GM11168 (cell line): ENCODE measurements at regions not wholly inside any gene's neighbourhood (a gene's known extent, or its start where the extent isn't known, plus 50 kb on each side); places are given as distances from the start of the nearest gene placed in this dataset.
"Not testable (repeated sequence)": the region's sequence is repeated elsewhere in the genome, so short reads cannot be mapped to it uniquely, and the experiment has no call there.

Source experiments
- in situ Hi-C: fragments of 300-500 bp; cut with MboI; formaldehyde crosslinking; loops from one replicate; pipeline ENCODE4 v1.12.0; 2022; ENCODE audit warnings: low sequenced_read_pairs; ENCODE audit not compliant: unreplicated experiment

- in situ Hi-C loops = no loop called here
Measured at GRCh38 chr3:110686701-110687100, 384.9 kb upstream of the NECTIN3 start.

GRCh38 chr3:110687138-110687537 lies 384.5 kb upstream of the NECTIN3 start:
- in situ Hi-C loops = no loop called here

- in situ Hi-C loops = no loop called here
Measured at GRCh38 chr3:110697961-110698360, 373.7 kb upstream of the NECTIN3 start.

DNA sequence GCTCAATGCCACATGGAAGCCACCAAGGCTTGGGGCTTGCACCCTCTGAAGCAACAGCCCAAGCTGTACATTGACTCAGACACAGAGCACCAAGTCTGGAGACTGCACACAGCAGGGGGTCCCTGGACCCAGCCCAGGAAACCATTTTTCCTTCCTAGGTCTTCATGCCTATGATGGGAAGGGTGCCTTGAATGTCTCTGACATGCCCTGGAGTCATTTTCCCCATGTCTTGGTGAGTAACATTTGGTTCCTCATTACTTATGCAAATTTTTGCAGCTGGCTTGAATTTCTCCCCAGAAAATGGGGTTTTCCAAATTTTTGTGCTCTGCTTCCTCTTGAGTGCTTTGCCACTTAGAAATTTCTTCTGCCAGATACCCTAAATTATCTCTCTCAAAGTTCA lies 367.3 kb upstream of the NECTIN3 start:
- in situ Hi-C loops = not testable (repeated sequence)

GRCh38 chr3:110708156-110708555 lies 363.5 kb upstream of the NECTIN3 start:
- in situ Hi-C loops = no loop called here

GRCh38 chr3:110710156-110710555 lies 361.5 kb upstream of the NECTIN3 start:
- in situ Hi-C loops = no loop called here

DNA sequence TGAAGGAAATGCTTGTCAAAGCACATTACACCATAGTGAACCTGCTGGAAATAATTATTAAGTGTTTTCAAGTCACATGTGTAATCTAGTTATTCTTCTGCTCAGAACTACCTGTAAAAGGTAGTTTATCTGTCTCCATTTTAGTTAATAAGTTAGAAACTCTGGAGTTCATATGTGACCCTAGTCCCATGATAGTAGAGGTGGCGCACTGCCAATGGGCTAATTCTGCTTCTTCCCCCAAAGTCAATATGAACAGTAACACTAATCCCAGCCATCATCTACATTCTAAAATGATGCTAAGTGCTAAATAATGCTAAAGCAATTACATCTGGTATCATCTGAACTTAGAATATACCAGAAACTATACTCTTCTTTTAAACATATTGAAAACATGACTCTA lies 361.0 kb upstream of the NECTIN3 start:
- in situ Hi-C loops = no loop called here

GRCh38 chr3:110711130-110711832 lies 360.3 kb upstream of the NECTIN3 start:
- in situ Hi-C loops = no loop called here

DNA sequence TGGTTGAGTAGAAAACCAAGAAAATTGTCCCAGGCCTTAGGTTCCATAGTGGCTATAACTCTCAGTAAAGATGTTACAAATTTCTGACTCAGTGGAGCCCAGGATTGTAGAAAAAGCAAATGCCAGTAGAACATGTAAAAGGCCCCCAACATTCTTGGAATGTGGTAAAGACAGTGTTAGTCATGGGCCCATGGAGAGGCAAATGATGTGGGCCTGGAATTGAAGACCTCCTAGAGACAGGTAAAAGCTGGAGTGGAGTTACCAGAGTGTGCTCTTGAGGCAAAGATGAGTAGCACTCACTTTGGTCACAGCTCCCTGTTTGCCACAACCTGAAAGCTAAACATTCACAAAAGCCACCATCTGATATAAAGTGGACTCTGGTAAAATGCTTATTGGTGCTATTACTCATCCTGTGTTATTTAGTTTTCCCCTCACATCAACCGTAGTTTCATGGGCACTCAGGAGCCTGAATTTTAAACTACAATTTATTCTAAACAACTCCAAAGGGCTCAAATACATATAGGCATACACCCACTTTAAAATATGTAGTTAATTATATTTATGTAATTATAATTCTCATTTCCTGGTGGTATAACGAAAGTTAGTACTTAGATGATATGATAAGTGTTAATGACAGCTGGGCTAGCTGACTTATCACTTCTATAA lies 359.6 kb upstream of the NECTIN3 start:
- in situ Hi-C loops = no loop called here

GRCh38 chr3:110727056-110727455 lies 344.6 kb upstream of the NECTIN3 start:
- in situ Hi-C loops = no loop called here

- in situ Hi-C loops = no loop called here
Measured at GRCh38 chr3:110731148-110731547, 340.5 kb upstream of the NECTIN3 start.

DNA sequence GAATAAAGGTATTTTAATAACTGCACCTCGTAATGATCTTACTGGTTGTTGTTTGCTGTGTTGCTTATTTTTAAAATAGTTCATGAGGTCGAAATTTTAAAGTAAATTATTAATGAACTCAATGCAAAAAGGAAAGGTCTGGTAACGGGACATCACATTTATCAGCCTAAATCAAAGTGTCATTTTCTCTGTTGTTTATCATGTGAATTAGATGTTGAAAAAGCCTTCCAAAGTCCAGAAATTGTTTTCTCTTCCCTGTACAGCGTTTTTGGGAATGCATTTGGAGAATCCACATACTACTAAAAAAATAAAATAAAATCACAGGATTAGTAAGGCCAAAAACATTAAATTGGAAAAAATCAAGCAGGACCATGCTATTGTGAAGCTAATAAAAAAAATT lies 339.2 kb upstream of the NECTIN3 start:
- in situ Hi-C loops = no loop called here

GRCh38 chr3:110733045-110733444 lies 338.6 kb upstream of the NECTIN3 start:
- in situ Hi-C loops = no loop called here

- in situ Hi-C loops = no loop called here
Measured at GRCh38 chr3:110734524-110734923, 337.1 kb upstream of the NECTIN3 start.

GRCh38 chr3:110736332-110736731 lies 335.3 kb upstream of the NECTIN3 start:
- in situ Hi-C loops = no loop called here

DNA sequence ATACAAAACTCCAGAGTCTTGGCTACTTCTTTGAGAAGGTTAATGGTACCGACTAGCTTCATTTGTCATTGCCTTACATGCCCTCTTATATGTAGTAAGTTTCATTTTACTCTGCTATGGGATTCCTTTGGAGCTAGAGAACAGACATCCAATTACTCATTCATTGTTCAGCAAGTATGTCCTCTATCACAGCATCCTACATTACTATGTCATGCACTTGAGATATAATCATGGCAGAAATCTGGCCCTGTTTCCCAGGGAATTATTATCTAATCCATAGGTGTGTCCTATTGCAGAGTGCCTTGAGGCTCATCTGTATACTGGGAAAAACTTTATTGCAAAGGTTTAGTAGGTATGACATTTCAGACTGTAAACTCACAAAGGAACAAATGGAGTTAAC lies 333.1 kb upstream of the NECTIN3 start:
- in situ Hi-C loops = no loop called here

DNA sequence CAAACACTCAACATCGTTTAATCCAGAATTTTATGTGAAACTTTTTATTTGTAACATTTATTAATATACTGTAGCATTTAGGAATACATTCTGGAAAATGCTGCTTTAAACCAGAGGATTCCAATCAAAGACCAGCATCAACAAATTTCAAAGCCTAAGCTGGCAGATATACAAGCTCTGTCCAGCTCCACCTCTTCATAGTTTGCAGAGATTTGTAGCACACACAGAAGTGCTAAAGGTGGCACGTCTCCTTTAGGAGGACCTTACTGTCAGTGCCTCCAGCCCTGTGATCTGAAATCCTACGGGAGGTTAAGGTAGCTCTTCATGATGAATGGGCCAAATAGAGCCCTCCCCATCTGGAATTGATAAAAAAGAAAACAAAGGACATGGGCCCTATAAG lies 329.7 kb upstream of the NECTIN3 start:
- in situ Hi-C loops = no loop called here

- in situ Hi-C loops = no loop called here
Measured at GRCh38 chr3:110743202-110743601, 328.4 kb upstream of the NECTIN3 start.

GRCh38 chr3:110743984-110744383 lies 327.6 kb upstream of the NECTIN3 start:
- in situ Hi-C loops = no loop called here

- in situ Hi-C loops = no loop called here
Measured at GRCh38 chr3:110744723-110745122, 326.9 kb upstream of the NECTIN3 start.

- in situ Hi-C loops = no loop called here
Measured at GRCh38 chr3:110749006-110749405, 322.6 kb upstream of the NECTIN3 start.

- in situ Hi-C loops = no loop called here
Measured at GRCh38 chr3:110750201-110750600, 321.4 kb upstream of the NECTIN3 start.
